Ovary (tissue), 3 donors: ENCODE measurements at regions not wholly inside any gene's neighbourhood (a gene's known extent, or its start where the extent isn't known, plus 50 kb on each side); places are given as distances from the start of the nearest gene placed in this dataset.
"Not testable (repeated sequence)": the region's sequence is repeated elsewhere in the genome, so short reads cannot be mapped to it uniquely, and the experiment has no call there.

Experiments used
- CTCF ChIP-seq, 3 donors: fragments of 450-650 bp in 2 of 3; fragments of 200-600 bp in 1 of 3; IDR thresholded peaks; one replicate each; pipeline versions ENCODE4 v1.5.1 to v1.8.0; 2016 to 2022; ENCODE audit warnings: antibody characterized with exemption in 3 of 3, mild to moderate bottlenecking in 1 of 3
- POLR2A ChIP-seq: fragments of 450-650 bp; IDR thresholded peaks from one replicate; pipeline ENCODE4 v1.6.1; 2017; ENCODE audit warnings: antibody characterized with exemption, mild to moderate bottlenecking, moderate library complexity
- donor health status: DM: no; HTN: no; CAD: no.

GRCh38 chr7:149674728-149675385 is 98.5 kb downstream of the ZNF467 start:
- not testable (repeated sequence) for TF ChIP-seq CTCF (IDR thresholded peaks at IDR 0.05); POLR2A
